ENCODE measurements at regions not wholly inside any gene's neighbourhood (a gene's known extent, or its start where the extent isn't known, plus 50 kb on each side); places are given as distances from the start of the nearest gene placed in this dataset.

DNA sequence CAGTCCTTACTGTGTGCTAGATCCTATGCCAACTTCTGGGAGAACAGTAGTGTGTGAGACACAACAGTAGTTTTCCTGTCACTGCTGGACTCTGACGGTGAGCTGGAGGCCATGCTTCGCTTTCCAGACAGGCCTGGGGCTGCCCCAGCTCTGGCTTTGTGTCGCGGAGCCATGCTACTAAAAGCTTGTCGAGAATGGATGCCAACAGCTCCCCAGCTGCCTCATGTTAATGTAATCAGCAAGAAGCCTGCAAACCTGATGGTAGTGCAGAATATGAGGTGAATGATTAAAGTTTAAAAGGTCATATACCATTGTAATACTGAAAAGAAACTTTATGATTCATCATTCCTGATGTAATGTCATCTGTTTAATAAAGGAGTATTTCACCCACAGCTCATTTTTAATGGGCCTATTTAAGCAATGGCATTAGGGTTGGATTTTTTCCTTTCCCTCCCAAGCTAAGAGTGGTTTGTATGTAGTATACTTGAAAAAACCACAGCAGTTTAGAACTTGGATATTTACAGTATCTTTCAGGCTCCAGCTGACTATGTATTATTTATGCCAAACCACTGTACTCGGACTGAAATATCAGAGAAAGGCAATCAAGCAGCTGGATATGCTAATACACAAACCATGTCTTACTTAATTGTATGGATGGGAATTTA lies 343.0 kb downstream of the NUF2 start:
- no peak for DNase-seq

DNA sequence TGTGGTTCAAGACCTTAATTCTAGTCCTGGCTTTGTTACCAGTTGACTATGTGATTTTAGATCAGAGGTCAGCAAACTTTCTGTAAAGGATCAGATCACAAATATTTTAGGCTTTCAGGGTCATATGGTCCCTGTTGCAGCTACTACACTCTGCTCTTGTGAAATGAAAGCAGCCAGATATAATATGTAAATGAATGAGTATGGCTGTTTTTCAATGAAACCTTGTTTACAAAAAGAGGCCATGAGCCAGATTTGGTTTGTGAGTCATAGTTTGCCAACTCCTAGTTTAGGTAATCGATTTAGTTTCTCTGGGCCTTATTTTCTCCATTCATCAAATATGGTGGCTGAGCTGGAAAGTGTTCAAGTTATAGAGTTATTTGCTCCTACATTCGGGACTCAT lies 346.7 kb downstream of the NUF2 start:
- no peak for DNase-seq

DNA sequence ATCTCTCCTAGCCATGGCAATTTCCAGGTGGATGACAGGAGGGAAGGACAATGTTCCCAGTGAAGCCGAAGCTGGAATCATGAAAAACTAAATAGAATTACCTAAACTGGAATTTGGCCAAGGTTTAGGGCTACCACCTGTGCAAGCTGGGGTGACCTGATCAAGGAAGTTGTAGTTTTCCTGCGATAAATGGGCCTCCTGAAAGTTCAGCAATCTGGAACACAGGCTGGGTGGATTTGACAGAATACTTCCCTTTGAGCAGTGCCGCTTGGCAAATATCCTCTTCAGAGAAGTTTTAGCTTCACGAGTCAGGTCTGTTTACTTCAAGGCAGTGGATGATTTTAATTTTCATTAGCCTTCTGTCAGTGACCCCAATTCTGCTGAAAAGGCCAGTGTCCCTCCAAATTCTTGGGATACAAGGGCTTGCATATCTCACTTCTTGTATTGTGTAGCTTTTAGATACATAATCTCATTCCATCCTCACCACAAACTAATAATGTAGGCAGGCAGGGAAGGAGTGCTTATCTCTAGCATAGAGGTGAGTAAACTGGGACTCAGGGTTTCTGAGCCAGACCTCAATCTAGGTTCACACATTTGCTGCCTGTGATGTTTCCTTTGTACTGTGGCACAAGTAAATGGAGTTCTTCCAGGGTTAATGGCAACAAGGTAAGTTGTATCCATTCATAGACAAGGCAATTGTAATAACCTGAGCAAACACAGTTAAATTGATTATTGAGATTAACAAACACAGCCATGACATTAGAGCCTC lies 349.4 kb downstream of the NUF2 start:
- DNase-seq: no peak

DNA sequence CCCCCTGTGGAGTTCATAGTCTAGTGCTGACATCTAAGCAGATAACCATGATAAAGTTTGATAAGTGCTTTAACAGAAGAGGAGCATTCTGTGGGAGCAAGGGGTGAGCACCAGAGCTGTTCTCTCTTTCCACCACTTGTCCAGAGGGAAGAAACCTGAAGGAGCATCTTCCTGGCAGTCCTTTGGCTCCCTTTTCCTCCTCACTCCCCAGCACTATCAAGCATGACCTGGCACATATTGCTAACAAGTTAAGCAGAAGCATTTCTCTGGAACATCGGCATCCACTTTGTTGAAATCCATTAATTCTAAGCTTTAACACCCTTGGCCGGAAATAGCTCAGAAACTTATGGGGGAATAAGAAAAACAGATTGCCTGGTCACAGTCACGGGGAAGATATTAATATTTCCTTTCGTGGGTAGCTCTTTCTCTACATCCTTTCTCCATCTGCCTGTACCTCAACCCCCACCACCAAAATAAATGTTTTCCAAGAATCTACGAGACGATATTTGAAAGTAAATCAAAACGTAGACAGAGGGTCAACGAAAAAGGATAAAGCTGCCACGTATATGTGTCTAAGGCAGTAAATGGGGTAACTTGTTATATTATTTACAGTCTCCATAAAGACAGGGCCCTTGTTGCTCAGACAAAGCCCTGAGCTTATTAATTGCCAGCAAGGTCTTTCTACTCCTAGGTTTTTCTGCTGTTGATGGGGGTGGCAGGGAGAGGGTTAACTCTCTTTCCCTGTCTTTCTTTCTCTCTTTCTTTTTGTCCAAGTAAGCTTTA lies 351.4 kb downstream of the NUF2 start:
- DNase-seq: no peak

DNA sequence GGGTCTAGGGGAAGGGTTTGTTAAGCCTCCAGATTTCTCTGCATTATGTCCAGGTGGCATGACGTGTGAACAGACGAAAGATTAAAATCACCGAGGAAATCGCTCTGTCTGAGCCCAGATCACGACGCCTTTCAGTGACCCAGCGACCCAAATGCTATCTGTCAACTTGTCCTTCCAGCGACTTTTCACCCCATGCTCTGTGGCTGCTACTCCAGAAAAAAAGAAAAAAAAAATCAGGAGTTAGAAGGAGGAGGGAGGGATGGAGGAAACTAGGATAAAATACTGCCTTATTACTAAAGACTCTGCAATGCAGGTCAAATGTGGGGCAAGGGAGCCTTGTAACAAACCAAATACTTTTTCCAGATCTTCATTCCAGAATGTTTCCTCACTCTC lies 352.0 kb downstream of the NUF2 start:
- DNase-seq: no peak

DNA sequence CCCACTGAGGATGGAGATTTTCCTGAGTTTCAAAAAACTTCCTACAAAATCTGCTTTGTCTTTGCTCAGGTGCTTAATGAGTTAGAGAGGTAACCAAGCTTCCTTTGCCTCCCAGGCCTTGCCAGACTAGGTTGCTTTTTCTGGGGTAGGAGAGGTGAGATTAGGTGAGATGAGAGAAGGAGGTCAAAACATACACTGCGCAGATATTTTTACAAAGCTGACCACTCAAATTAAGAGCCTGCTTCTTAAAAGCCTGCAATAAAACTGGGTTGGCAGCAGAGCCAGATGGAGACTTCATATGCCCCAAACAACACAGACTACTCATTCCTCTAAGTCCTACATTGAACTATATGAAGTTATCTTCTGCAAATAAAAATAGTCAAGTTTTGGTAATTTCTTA lies 352.5 kb downstream of the NUF2 start:
- DNase-seq: no peak

DNA sequence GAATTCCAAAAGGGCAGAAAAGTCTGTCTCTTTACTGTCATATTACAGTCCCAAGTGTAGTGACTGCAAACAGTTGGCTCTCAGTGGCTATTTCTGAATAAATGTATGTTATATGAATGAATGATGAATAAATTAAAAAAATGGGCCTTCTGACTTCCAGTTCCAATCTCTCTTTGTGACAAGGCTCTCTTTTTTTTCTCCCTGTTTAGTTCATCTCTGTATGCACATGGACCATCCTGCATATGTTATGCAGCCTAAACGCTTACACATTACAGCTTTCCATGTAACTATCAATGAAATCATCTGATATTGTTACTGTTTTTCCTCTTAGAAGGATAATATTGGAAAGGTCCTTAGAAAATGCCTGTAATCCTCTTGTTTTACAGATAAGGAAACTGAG lies 363.0 kb downstream of the NUF2 start:
- DNase-seq: no peak

DNA sequence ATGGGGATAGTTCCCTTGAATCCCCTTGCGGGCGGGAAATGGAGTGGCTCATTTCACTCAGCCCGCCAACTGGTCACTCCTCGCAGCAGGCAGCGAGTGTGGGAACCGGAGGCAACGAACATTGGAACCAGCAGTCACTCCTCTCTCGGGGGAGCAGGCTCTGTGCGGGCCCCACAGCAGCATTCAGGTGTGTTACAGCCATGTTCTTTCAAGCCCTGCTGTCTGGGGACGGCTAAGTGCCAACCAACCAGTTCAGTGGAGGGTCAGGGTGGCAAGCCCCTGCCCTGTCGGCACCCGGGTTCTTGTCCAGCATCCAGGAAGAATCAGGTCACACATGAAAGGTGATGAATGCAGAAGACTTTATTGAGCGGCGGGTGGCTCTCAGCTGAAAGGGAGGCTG lies 370.5 kb downstream of the NUF2 start:
- no peak for DNase-seq

DNA sequence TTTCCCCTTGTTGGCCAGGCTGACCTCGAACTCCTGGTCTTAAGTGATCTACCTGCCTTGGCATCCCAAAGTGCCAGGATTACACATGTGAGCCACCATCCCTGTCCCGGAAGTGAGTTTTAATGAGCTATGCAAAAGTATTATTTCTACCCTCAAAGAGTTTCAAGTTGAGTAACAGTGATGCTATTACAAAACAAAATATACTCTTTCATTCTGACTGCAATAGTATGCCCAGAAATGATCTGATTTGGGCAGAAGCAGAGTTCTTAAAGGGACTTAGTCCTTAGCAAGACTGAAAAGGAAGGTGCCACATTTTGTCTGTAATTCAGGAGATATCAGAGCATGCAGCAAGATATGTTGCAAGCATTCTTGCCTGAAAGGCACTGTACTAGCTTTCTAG lies 375.4 kb downstream of the NUF2 start:
- no peak for DNase-seq

DNA sequence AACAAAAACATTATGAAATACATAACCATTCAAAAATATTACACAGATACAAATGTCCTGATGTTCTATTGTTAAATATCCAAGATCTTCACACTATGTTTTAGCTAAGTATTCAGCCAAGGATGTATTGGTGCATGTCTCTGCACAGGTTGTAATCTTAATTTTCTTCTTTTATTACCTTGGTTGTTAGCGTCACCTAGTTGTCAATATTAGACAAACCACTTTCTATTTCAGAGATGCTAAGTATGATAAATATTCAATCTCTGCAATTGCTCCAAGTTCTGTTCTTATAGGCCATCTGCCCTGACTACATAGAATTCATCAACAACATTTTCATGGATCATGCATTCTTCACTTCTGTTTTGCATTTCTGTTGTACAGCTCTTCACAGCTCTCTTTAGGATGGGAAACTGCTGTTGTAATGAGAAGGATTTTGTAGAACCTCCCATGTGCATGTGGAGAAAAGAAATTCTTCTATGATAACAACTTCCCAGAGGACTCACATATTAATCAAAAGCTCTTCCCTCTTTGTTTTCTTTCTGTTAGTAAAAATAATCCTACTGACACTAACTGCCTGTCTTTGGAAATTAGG lies 380.1 kb downstream of the NUF2 start:
- no peak for DNase-seq

DNA sequence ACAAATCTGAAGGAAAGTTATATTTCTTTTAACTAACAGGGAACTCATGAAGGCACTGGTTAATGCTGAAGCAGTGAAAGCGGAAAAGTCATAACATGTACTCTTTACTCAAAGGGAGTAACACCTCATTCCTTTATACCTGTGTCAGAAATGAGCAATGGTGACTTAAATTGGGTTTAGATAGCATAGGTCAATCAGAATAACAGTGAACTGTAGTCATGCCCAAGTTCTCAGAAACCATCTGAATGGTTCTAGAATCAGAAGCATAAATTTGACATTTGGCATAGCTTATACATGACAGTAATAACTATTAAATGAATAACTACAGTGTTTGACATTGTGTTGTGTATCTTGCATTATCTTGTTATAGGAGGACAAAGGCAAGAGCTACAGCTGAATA lies 382.0 kb downstream of the NUF2 start:
- DNase-seq: no peak

DNA sequence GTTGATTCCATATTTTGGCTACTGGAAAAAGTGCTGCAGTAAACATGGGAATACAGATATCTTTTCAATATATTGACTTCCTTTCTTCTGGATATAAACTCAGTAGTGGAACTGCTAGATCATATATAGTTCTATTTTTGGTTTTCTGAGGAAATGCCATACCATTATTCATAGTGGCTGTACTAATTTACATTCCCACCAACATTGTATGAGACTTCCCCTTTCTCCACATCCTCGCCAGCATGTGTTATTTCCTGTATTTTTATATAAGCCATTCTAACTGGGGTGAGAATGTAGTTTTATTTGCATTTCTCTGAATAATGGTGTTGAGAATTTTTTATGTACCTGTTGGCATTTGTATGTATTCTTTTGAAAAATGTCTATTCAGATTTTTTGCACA lies 385.2 kb downstream of the NUF2 start:
- no peak for DNase-seq

DNA sequence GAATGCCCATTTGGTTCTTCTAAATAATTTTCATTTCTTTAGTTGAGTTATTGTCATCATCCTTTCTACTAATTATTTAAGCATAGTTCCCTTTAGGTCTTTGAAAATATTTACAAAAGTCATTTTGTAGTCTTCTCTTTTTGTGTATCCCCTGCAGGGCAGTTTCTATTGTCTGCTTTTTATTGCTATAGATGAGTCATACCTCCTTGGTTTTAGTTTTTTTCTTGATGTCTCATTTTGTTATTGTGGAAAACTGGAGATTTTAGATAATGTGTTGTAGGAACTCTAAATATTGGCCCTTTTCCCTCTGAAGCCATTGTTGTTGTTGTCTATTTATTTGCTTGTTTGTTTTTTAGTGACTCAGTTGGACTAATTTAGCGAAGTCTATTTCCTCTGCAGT lies 387.9 kb downstream of the NUF2 start:
- DNase-seq: no peak

DNA sequence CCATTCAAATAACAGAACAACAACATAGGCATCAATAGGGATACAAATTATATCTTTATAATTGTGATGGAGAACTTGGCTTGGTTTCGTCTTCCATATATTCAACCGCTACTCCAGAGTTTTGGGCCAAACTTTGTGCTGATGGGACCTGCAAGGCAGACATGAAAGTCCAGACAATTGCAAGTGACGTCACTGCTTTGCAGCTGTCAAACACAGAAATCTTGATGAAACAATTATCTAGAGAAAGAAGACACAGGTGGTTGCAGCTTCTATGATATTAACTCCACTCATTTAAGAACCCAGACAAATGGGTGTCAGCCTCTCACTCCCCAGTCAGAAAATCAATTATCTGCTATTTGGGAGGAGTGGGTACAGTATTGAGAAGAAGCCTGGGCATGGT lies 390.6 kb downstream of the NUF2 start:
- DNase-seq: no peak

DNA sequence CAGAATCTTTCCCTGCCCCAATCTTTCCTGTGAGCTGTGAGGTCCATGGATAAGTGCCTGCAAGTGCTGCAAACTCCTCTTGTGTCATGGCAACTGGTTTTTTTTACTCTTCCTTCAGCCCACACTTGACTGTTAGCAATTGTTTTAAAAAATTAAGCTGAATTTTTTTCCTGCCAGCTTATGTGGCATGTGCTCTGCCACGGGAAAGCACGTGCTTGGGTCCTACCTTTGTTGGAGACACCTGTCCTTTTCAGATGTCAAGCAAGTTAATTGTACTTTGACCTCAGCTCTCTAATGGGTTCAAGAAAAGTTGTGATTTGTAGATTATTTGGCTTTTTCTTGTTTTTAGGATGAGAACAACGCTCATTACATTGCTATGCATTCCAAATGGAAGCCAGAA lies 398.5 kb downstream of the NUF2 start:
- no peak for DNase-seq

DNA sequence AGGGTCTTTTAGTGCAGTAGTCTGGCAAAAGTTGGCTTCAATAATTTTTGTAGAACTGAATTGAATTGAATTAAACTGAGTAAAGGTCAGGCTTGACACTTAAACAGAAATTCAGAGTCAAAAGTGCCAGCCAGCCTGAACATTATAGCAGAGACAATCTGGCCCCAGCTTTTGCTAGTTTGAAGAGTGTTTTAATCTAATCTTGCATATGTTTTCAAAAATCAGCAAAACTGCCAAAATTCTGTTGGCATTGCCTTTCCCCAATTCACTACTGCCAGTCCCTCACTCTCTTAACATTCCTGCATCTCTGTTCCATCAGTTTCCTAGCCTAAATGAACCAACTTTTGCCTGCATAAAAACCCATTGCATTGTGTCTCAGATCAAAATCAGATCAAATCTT lies 403.8 kb downstream of the NUF2 start:
- no peak for DNase-seq

DNA sequence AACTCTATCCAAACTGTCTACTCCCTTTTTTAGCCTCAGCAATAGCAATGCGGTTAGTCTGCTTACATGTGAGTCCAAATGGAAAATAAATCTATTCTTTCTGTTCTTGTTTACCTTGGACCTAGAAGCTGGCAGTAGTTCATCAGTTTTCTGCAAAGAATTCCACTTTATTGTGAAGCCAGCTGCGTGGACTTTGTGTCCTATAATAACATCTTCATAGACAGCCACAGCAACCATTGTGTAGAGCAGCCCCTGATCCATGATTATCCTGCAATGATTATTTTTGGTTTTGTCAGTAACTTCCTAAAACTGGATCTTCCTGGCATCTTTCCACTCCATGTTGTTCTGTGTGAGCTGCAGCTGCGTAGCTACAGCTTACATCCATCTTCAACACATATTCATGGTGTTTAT lies 408.7 kb downstream of the NUF2 start:
- no peak for DNase-seq

DNA sequence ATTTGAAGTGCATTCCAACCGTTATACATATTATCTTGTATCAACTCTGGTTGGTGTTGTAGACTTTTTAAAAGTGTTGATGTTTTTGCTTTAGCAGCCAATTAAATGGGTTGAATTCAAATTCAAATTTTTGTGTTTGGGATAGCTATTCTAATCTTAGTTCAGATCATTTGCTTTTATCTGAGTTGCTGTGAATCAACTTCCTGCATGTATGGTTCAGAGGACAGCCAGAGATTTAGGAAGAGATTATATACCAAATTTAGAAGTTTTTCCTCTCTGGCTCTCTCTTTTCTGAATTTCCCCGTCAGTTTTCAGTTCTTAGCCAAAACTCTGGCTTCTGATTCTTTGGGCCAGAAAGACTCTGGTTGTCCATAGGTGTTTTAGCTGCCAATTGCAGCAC lies 415.5 kb downstream of the NUF2 start:
- no peak for DNase-seq

DNA sequence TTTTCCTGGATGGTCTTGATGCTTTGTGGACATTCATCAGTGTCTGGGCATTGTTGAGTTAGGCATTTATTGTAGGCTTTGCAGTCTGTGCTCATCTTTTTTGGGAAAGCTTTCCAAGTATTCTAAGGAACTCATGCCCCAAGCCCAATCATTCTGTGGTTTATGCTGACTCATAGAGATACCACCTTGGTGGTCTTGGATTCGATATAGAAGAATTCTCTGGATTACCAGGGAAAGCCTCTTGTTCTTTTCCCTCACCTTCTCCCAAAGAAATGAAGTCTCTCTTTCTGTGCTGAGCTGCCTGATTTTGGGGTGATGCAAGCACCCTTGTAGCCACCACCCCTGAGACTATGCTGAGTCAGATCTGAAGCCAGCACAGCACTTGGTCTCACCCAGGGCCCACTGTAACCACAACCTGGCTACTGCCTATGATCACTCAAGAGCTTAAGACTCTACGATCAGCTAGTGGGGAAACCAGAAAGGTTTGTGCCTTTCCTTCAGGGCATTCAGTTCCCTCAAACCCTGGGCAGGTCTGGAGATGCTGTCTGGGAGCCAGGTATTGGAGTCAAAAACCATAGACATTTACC lies 422.6 kb downstream of the NUF2 start:
- no peak for DNase-seq

DNA sequence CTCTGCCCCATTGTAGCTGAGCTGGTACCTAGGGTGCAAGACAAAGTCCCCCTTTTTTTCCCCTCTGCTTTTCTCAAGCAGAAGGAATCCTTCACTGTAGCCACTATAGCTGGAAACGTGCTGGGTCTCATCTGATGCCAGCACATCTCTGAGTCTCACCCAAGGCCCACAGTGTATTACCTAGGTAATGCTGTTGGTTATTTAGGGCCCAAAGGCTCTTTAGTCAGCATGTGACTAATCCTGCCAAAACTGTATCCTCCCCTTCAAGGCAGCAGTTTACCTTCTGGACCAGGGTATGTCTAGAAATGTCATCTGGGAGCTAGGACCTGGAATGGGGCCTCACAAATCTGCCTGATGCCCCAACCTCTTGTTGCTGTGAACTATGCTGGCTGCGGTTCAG lies 423.4 kb downstream of the NUF2 start:
- no peak for DNase-seq

DNA sequence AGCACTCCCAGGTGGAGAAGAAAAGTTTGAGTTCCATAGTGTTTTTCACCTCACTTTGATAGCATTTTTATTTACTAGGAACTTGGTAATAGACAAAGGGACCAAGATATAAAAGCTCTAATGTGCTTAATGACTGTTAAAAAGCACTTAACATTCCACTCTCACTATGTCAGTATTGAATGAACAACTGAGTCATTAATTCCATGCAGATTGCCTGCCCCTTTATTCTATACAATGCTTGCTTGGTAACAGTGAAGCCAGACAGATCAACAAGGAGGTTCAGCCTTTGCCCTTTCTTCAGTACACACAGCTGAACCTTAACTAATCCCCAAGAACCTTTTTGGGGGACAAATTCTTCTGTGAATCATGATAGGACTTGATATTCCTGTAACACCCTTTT lies 425.5 kb downstream of the NUF2 start:
- no peak for DNase-seq

DNA sequence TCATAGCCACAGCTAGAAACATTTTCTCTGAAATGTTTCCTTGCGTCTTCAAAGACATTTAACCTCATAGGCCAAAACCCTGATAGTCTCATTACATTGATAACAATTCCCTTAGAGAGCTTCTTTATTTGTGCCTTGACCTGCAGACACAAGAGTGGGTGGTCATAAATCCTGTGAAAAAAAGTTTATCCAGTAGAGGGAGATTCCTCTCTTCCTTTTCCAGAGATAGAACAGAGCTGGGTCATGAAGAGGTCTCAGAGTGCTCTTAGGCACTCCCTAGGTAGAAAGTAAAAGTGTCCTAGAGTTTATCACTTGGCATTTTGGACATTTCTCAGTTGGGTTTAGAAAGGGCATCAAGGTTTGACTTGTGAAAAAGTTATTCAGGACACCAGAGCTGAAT lies 426.1 kb downstream of the NUF2 start:
- DNase-seq: no peak

DNA sequence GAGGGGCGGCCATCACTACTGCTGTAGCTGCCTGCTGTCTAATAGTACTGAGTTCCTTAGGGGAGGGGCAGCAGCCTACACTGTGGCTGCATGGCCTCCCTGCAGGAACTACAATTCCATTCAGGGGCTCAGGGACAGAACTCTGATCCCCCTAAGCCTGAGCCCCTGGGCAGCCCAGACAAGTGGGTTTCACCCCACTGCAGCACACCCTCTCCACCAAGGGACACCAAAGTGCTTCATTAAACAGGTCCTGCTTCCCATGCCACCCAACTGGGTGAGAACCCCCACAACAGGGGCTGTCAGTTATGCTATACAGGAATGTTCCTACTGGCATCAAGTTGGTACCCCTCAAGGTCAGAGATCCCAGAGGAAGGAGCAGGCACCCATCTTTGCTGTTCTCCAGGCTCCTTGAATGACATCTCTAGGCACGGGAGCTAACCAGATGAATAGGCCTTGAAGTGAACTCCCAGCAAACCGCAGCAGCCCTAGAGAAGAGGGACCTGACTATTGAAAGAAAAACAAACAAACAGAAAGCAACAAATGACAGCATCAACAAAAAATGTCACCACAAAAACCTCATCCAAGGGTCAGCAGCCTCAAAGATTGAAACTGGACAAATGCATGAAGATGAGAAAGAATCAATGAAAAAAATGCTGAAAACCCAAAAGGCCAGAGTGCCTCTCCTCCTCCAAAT lies 437.4 kb downstream of the NUF2 start:
- DNase-seq: no peak
